LHCN-M2 (cell line): ENCODE measurements at regions not wholly inside any gene's neighbourhood (a gene's known extent, or its start where the extent isn't known, plus 50 kb on each side); places are given as distances from the start of the nearest gene placed in this dataset.
A peak's percentile ranks its signal among the peaks of the same experiment; 100 is the strongest.
"Not testable (repeated sequence)": the region's sequence is repeated elsewhere in the genome, so short reads cannot be mapped to it uniquely, and the experiment has no call there.

Experiments
- DNase-seq: peaks from one replicate; pipeline ENCODE4 v3.0.0-alpha.2; 2012; ENCODE audit warnings: low read depth

DNA sequence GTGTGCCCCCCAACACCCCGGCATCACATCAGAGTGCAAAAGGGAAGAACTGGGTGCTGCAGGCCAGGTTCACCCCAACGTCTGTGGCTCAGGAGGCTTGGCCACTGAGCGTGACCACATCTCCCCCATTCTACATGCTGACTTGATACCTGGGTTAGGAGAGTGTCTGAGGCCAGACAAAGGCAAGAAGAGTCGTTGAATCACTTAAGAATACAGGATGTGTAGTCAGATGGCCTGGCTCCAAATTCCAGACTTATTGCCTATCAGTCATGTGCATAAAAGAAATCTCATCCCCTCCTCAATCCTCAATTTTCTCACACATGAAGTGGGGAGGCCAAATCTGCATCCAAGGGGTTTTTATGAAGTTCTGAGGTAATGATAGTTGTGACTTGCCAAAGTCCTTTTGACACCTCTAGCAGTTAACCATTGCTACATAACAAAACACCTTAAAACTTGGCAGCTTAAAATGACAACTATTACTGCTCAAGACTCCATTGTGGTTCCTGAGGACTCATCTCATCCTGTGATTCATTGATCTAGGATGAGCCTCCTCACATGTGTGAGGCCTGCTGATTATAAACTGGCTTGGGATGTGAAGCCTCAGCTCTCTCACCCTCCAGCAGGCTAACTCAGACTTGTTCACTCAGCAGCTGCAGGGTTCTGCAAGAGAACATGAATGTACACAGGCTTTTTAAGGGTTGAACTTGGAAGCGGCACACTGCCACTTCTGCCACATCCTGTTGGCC, 138.8 kb upstream of the TLE3 start:
- peak; percentile 94 for DNase-seq

GRCh38 chr15:70235347-70235746, 137.6 kb upstream of the TLE3 start:
- no peak for DNase-seq

- peak; percentile 86 for DNase-seq
These were observed 136.7 kb upstream of the TLE3 start for GRCh38 chr15:70234256-70234905.

- DNase-seq: no peak
These were observed 133.8 kb upstream of the TLE3 start for GRCh38 chr15:70231484-70231883.

DNA sequence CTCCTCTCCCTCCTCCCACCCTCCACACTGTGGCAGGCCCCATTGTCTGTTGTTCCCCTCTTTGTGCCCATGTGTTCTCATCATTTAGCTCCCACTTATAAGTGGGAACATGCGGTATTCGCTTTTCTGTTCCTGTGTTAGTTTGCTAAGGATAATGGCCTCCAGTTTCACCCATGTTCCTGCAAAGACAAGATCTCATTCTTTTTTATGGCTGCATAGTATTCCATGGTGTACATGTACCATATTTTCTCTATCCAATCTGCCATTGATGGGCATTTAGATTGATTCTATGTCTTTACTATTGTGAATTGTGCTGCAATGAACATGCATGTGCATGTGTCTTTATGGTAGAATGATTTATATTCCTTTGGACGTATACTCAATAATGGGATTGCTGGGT, 130.2 kb upstream of the TLE3 start:
- DNase-seq: not testable (repeated sequence)

DNA sequence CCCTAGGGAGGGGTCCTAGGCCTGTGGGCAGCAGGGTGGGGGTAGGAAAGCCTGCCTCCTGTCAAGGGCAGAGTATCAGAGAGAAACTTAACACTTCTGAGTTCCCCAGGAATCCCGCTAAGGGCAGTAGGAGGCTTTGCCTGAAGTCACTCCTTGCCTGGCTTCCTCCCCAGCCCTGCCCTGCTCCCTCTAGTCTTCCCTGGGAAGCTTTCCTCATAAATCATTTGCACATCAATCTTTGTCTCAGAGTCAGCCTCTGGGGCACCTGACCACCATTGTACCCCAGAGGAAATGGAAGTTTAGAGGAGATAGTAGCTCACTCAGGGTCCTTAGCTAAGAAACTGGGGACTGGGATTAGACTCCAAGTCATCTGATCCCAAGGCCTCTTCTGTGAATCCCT, 129.4 kb upstream of the TLE3 start:
- no peak for DNase-seq

DNA sequence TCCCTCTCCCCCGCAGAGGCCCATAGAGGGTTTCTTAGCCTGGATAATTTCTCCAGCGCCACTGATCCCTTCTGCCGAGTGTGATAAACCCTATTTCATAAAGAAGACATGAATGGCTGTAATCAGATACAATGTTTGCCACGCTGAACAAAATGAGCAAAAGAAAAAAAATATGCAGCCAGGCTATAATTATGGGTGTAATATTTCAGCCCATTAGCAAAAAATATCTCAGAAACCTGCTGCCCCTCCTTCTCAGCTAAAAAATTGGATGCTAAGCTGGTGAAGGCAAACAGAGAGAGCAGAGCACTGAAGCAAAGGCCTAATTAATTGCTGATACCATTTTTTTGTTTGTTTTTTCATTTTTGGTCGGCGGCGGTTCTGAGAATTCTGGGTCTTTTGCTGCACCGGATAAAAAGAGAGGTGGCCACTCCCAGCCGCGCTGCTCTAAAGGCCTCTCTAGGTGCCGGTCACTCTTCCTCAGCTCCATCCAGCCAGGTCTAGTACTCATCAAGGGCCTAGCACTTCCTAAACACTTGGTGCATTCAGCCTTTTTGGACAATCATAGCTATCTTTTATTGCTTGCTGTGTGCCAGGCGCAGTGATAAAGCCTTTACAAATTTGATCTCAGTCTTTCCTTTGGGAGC, 128.7 kb upstream of the TLE3 start:
- DNase-seq: no peak

GRCh38 chr15:70225416-70225815, 127.7 kb upstream of the TLE3 start:
- DNase-seq: no peak

GRCh38 chr15:70222606-70223005, 124.9 kb upstream of the TLE3 start:
- DNase-seq: no peak

- DNase-seq: no peak
These were observed 122.9 kb upstream of the TLE3 start for GRCh38 chr15:70220490-70221096.

GRCh38 chr15:70219966-70220365, 122.2 kb upstream of the TLE3 start:
- no peak for DNase-seq

GRCh38 chr15:70219256-70219895, 121.7 kb upstream of the TLE3 start:
- no peak for DNase-seq

- DNase-seq: no peak
These were observed 119.8 kb upstream of the TLE3 start for GRCh38 chr15:70217226-70218160.

GRCh38 chr15:70215951-70216350, 118.2 kb upstream of the TLE3 start:
- no peak for DNase-seq

DNA sequence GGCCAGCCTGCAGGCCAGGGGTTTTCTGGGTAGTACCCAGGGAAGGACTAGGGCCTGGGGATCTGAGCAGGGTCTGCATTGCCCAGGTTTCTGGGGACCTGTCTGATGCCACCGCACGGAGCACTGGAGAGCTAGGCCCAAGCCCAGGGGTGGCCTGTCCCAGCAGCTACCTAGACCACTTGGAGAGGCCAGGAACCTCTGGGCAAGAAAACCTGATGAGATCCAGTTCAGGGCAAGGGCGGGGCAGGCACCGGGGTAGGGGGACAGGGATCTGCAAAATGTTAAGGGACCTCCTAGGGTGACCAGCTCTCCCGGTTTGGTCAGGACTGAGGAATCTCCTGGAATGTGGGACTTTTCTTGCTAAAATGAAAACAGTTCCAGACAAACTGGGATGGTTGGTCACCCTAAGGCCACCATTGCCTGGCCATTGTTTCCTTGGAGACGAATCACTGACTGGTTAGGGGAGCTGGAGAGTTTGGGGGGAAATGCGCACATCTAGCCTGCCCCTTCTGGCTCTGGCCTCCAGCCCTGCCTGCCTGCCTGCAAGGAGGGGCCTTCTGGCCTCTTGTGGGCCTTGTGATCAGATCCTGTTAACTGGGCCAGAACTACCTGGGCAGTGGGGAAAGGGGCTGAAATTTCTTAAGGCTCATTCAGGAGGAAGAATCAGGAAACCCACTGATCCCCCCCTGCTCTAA, 117.4 kb upstream of the TLE3 start:
- DNase-seq: no peak

- no peak for DNase-seq
These were observed 116.6 kb upstream of the TLE3 start for GRCh38 chr15:70214276-70214675.

DNA sequence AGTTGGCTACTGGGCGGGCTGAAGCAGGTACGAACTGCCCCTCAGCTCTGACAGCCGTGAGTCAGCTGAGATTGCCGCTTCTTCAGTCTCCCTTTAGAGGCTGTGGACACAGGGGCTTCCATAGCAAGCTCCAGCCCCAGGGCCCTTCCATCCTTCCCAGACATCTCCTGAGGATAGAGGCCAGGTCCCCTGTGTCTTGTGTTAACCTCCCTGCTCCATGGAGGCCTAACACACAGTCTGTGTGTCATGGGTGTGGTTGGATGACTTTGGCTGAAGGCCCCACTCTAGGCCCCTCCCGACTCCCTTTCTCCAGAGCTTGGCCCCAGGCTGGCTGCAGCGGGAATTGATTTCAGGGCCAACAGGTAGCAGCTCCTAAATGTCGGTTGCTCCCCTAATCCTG, 116.1 kb upstream of the TLE3 start:
- no peak for DNase-seq

- DNase-seq: no peak
These were observed 115.2 kb upstream of the TLE3 start for GRCh38 chr15:70212963-70213315.

DNA sequence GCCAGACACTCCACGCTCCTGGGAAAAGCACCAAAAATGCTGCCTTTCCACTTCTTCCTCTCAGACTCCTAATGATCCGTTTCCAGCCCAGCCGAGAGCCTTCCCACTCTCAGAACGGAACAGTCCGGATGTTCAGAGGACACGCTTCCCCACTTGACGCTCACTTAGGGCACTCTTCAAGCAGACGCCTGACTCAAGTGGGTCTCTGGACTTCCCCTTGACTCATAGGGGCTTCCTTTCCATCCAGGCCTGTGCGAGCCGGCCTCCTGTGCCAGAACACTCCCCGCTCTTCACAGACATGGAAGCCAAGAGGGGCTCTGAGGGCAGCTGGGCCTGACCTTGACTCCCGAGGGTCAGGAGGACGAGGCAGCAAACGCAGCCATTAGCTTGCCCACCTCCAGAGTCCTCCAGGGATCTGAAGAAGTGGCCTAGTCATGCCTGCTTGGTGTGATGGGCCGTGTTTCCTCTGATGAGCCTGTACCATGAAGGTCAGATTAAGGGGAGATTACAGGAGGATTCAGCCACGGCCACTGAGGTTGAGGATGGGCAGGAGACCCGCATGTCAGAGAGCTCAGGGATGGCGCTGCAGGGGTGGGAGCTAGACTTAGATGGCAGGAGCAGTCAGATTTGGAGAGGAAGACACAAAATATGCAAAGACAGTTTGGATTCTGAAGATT, 114.7 kb upstream of the TLE3 start:
- DNase-seq: no peak

- DNase-seq: no peak
These were observed 112.8 kb upstream of the TLE3 start for GRCh38 chr15:70210528-70210927.
